Ectodermal cell (in vitro differentiated cells): ENCODE measurements at regions not wholly inside any gene's neighbourhood (a gene's known extent, or its start where the extent isn't known, plus 50 kb on each side); places are given as distances from the start of the nearest gene placed in this dataset.

Experiments
- H3K27ac ChIP-seq: 2 replicates; pipeline ENCODE4 v1.7.0; 2013; ENCODE audit warnings: mild to moderate bottlenecking, low read depth, low read length; ENCODE audit not compliant: insufficient read depth, poor library complexity, severe bottlenecking
- H3K27me3 ChIP-seq: 2 replicates; pipeline ENCODE4 v1.7.0; 2013; ENCODE audit warnings: mild to moderate bottlenecking, low read length; ENCODE audit not compliant: insufficient read depth, control insufficient read depth, poor library complexity, severe bottlenecking
- H3K36me3 ChIP-seq: one replicate; pipeline ENCODE4 v1.7.0; 2013; ENCODE audit warnings: low read length; ENCODE audit not compliant: control insufficient read depth, insufficient read depth
- H3K4me1 ChIP-seq: one replicate; pipeline ENCODE4 v1.7.0; 2013; ENCODE audit warnings: low read length; ENCODE audit not compliant: control insufficient read depth, insufficient read depth
- H3K4me3 ChIP-seq: 2 replicates; pipeline ENCODE4 v1.7.0; 2013; ENCODE audit warnings: low read depth, low read length, control low read depth; ENCODE audit not compliant: insufficient read depth
- H3K9me3 ChIP-seq: 2 replicates; pipeline ENCODE4 v1.7.0; 2013; ENCODE audit warnings: mild to moderate bottlenecking, low read length, moderate library complexity; ENCODE audit not compliant: control insufficient read depth
- WGBS, 2 experiments: methylation state at CpG; one replicate each; pipeline ENCODE4 v1.1.7; 2013; ENCODE audit warnings: missing lambda C conversion rate in 2 of 2; 5-methylcytosine and 5-hydroxymethylcytosine counted together

GRCh38 chr11:45402049-45402630 is 116.0 kb upstream of the SYT13 start:
- peaks cover 2% of the 10 kb centered on the region for H3K27me3 ChIP-seq
- no peak overlapping the region for H3K27ac ChIP-seq
- no peak overlapping the region for H3K4me3 ChIP-seq
- no peaks in the 10 kb centered on the region for H3K9me3 ChIP-seq
- 86% methylated on average over 1 of the region's 1 CpG; no CpG with 5 or more reads in 1 of the 2 experiments for WGBS, 2 experiments
- no peaks in the 10 kb centered on the region for H3K36me3 ChIP-seq
- H3K4me1 ChIP-seq: no peaks in the 10 kb centered on the region

DNA sequence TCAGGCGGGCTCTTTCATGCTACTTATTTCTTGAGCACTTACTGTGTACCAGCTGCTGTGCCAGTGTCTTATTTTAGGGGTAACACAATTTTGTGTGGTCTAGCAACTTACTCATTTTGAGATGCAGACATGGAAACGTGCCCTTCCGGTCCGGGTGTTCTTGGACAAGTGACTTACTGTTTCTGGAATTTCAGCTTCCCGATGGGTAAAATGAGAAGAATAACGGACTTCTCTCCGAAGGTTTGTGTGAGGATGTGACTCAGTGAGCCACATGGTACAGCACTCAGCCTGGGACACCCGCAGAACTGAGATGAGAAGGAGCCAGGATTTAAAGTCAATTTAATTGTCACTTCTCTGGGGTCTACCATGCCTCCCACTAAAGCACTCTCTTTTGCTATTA is 114.5 kb upstream of the SYT13 start:
- Histone ChIP-seq H3K9me3 (no peaks in the 10 kb centered on the region), H3K27me3 (no peaks in the 10 kb centered on the region), H3K4me1 (no peaks in the 10 kb centered on the region), H3K36me3 (no peaks in the 10 kb centered on the region), H3K4me3 (no peak overlapping the region), H3K27ac (no peak overlapping the region)
- WGBS, 2 experiments: 93 to 94% methylated on average over 8 of the region's 8 CpGs

GRCh38 chr11:45399166-45399565 is 113.0 kb upstream of the SYT13 start:
- 87 to 91% methylated on average over 3 of the region's 3 CpGs for WGBS, 2 experiments

DNA sequence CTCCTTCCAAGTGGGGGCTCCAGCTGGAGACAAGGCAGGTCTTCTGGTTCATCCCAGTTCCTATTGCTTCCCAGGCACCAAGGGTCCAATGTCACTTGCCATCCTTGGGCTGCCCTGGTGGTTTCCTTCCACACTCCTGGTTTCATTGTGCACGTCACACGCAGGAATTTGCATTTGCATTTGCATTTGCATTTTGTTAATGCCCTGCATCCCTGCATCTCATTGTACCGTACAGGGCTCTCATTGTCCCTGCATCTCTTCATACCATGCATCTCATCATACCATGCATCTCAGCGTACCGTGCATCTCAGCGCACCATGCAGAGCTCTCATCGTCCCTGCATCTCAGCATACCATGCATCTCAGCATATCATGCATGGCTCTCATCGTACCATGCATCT is 112.2 kb upstream of the SYT13 start:
- Histone ChIP-seq H3K27me3 (no peaks in the 10 kb centered on the region), H3K27ac (no peak overlapping the region), H3K4me3 (no peak overlapping the region), H3K36me3 (no peaks in the 10 kb centered on the region), H3K9me3 (no peaks in the 10 kb centered on the region), H3K4me1 (no peaks in the 10 kb centered on the region)
- WGBS, 2 experiments: 93 to 94% methylated on average over 8 of the region's 8 CpGs

More at GRCh38 chr11:45399166-45399565, 113.0 kb upstream of the SYT13 start:
- H3K27ac ChIP-seq: no peak overlapping the region
- no peak overlapping the region for H3K4me3 ChIP-seq
- no peaks in the 10 kb centered on the region for H3K27me3 ChIP-seq
- H3K36me3 ChIP-seq: no peaks in the 10 kb centered on the region
- H3K4me1 ChIP-seq: no peaks in the 10 kb centered on the region
- H3K9me3 ChIP-seq: no peaks in the 10 kb centered on the region

DNA sequence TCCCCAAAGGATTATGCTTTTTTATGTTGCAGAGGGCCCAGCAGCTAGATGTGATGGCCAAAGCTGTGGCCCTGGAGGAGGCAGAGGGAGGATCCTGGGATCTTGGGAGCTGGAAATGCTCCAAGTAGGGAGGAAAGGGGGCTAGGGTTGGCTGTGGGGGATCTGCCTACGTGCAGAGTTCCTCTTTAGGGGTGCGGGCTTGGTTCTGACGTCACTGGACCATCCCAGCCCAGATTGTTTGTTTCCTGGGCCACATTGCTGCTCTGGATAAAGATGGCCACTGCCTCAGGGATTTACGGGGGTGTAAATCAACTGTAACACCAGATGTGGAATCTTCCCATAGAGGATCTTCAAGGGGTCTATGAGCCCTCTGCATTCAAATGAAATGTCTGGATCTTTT is 110.3 kb upstream of the SYT13 start:
- H3K4me3 ChIP-seq: no peak overlapping the region
- H3K36me3 ChIP-seq: no peaks in the 10 kb centered on the region
- 88 to 91% methylated on average over 4 of the region's 4 CpGs for WGBS, 2 experiments
- no peaks in the 10 kb centered on the region for H3K27me3 ChIP-seq
- no peaks in the 10 kb centered on the region for H3K9me3 ChIP-seq
- no peaks in the 10 kb centered on the region for H3K4me1 ChIP-seq
- no peak overlapping the region for H3K27ac ChIP-seq

GRCh38 chr11:45395947-45396346 is 109.8 kb upstream of the SYT13 start:
- H3K36me3 ChIP-seq: no peaks in the 10 kb centered on the region
- no peak overlapping the region for H3K27ac ChIP-seq
- H3K4me3 ChIP-seq: no peak overlapping the region
- H3K9me3 ChIP-seq: no peaks in the 10 kb centered on the region
- no peaks in the 10 kb centered on the region for H3K4me1 ChIP-seq
- 93 to 95% methylated on average over 5 of the region's 5 CpGs for WGBS, 2 experiments
- no peaks in the 10 kb centered on the region for H3K27me3 ChIP-seq

GRCh38 chr11:45395421-45395820 is 109.3 kb upstream of the SYT13 start:
- H3K4me3 ChIP-seq: no peak overlapping the region
- H3K27ac ChIP-seq: no peak overlapping the region
- no peaks in the 10 kb centered on the region for H3K27me3 ChIP-seq
- H3K36me3 ChIP-seq: no peaks in the 10 kb centered on the region
- H3K4me1 ChIP-seq: peaks cover 3% of the 10 kb centered on the region
- 92% methylated on average over 6 of the region's 6 CpGs for WGBS, 2 experiments
- no peaks in the 10 kb centered on the region for H3K9me3 ChIP-seq

GRCh38 chr11:45394294-45395085 is 108.3 kb upstream of the SYT13 start:
- no peaks in the 10 kb centered on the region for H3K9me3 ChIP-seq
- H3K27me3 ChIP-seq: no peaks in the 10 kb centered on the region
- 91 to 93% methylated on average over 8 of the region's 8 CpGs for WGBS, 2 experiments
- no peak overlapping the region for H3K27ac ChIP-seq
- peaks cover 4% of the 10 kb centered on the region for H3K4me1 ChIP-seq
- no peak overlapping the region for H3K4me3 ChIP-seq
- no peaks in the 10 kb centered on the region for H3K36me3 ChIP-seq

- Histone ChIP-seq H3K4me3 (no peak overlapping the region), H3K36me3 (no peaks in the 10 kb centered on the region), H3K27ac (no peak overlapping the region), H3K4me1 (peaks cover 4% of the 10 kb centered on the region), H3K9me3 (no peaks in the 10 kb centered on the region), H3K27me3 (no peaks in the 10 kb centered on the region)
- WGBS, 2 experiments: 90 to 91% methylated on average over 11 of the region's 11 CpGs
Measured at GRCh38 chr11:45393826-45394225, 107.7 kb upstream of the SYT13 start.

- Histone ChIP-seq H3K27me3 (no peaks in the 10 kb centered on the region), H3K27ac (no peak overlapping the region), H3K4me1 (peaks cover 4% of the 10 kb centered on the region), H3K9me3 (no peaks in the 10 kb centered on the region), H3K36me3 (no peaks in the 10 kb centered on the region), H3K4me3 (no peak overlapping the region)
- 79 to 81% methylated on average over 6 of the region's 6 CpGs for WGBS, 2 experiments
Measured at GRCh38 chr11:45393334-45393733, 107.2 kb upstream of the SYT13 start.
